HG02938 (cell line): ENCODE measurements at regions not wholly inside any gene's neighbourhood (a gene's known extent, or its start where the extent isn't known, plus 50 kb on each side); places are given as distances from the start of the nearest gene placed in this dataset.
"Not testable (repeated sequence)": the region's sequence is repeated elsewhere in the genome, so short reads cannot be mapped to it uniquely, and the experiment has no call there.

Experiments used
- ATAC-seq: cut with Tn5 transposase; IDR thresholded peaks from one replicate; pipeline ENCODE4 v1.9.1; 2021; ENCODE audit warnings: mild to moderate bottlenecking, moderate library complexity; ENCODE audit not compliant: unreplicated experiment

- ATAC-seq = no peak
These were observed 216.8 kb downstream of the TUSC1 start for GRCh38 chr9:25461416-25461815.

- ATAC-seq = no peak
These were observed 224.4 kb downstream of the TUSC1 start for GRCh38 chr9:25453875-25454274.

GRCh38 chr9:25449503-25449902 lies 228.7 kb downstream of the TUSC1 start:
- no peak for ATAC-seq

GRCh38 chr9:25445721-25446120 lies 232.5 kb downstream of the TUSC1 start:
- not testable (repeated sequence) for ATAC-seq

- no peak for ATAC-seq
These were observed 235.7 kb downstream of the TUSC1 start for GRCh38 chr9:25442526-25442925.

- ATAC-seq = no peak
These were observed 250.3 kb downstream of the TUSC1 start for GRCh38 chr9:25427898-25428297.

GRCh38 chr9:25427290-25427689 lies 251.0 kb downstream of the TUSC1 start:
- ATAC-seq = no peak

- no peak for ATAC-seq
These were observed 256.7 kb downstream of the TUSC1 start for GRCh38 chr9:25421560-25421959.

GRCh38 chr9:25418974-25419373 lies 259.3 kb downstream of the TUSC1 start:
- no peak for ATAC-seq

GRCh38 chr9:25415718-25416117 lies 262.5 kb downstream of the TUSC1 start:
- no peak for ATAC-seq

GRCh38 chr9:25412646-25413045 lies 265.6 kb downstream of the TUSC1 start:
- ATAC-seq = no peak

GRCh38 chr9:25397746-25398145 lies 280.5 kb downstream of the TUSC1 start:
- no peak for ATAC-seq

GRCh38 chr9:25396828-25397227 lies 281.4 kb downstream of the TUSC1 start:
- no peak for ATAC-seq

- no peak for ATAC-seq
These were observed 297.1 kb downstream of the TUSC1 start for GRCh38 chr9:25381141-25381540.

- ATAC-seq = no peak
These were observed 301.2 kb downstream of the TUSC1 start for GRCh38 chr9:25377039-25377438.

GRCh38 chr9:25374281-25374680 lies 304.0 kb downstream of the TUSC1 start:
- no peak for ATAC-seq

GRCh38 chr9:25366906-25367305 lies 311.3 kb downstream of the TUSC1 start:
- no peak for ATAC-seq

- no peak for ATAC-seq
These were observed 324.5 kb downstream of the TUSC1 start for GRCh38 chr9:25353783-25354182.

GRCh38 chr9:25350011-25350410 lies 328.2 kb downstream of the TUSC1 start:
- no peak for ATAC-seq

- ATAC-seq = no peak
These were observed 356.1 kb downstream of the TUSC1 start for GRCh38 chr9:25322142-25322541.

GRCh38 chr9:25310961-25311360 lies 367.3 kb downstream of the TUSC1 start:
- ATAC-seq = no peak

GRCh38 chr9:25308549-25308948 lies 369.7 kb downstream of the TUSC1 start:
- ATAC-seq = no peak

- ATAC-seq = no peak
These were observed 375.6 kb downstream of the TUSC1 start for GRCh38 chr9:25302601-25303000.

GRCh38 chr9:25288195-25288594 lies 390.0 kb downstream of the TUSC1 start:
- not testable (repeated sequence) for ATAC-seq
